ENCODE measurements at regions not wholly inside any gene's neighbourhood (a gene's known extent, or its start where the extent isn't known, plus 50 kb on each side); places are given as distances from the start of the nearest gene placed in this dataset.

DNA sequence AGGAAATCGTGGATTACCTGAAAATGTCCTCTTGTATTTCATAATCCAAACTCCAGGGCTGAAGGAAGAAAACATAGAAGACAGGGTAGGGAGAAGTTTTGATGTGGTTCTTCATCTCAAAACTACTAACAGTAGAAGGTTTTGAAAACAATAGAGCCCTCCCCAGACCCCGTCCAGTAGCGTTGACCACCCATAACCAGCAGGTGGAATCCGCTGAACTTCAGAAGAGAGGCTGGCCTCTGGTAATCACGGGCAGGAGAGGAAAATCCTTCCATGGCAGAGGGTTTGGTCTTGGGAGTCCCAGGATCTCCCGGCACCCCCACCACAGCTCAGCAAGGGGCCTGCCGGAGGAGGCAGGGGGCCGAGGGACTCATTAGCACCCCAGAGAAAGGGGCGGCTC is 333.4 kb upstream of the RNF32 start:
- Histone ChIP-seq H3K4me3 (ENCODE audit: insufficient read depth in 1 of 2, low read depth in 1 of 2, low read length in 2 of 2) (no peak overlapping the region), H4K91ac (ENCODE audit: low read length) (no peak overlapping the region), H2BK120ac (ENCODE audit: low read depth, low read length) (no peak overlapping the region), H3K23ac (ENCODE audit: low read length in 2 of 2) (no peak overlapping the region), H3K79me1 (replicated peaks; ENCODE audit: low read length, poor library complexity, severe bottlenecking) (no peaks in the 10 kb centered on the region), H3K18ac (ENCODE audit: low read depth in 1 of 2, low read length in 2 of 2) (no peak overlapping the region), H3K9ac (ENCODE audit: low read length) (no peak overlapping the region), H3K14ac (ENCODE audit: low read length in 2 of 2) (no peak overlapping the region), H3K36me3 (ENCODE audit: control insufficient read depth in 1 of 2, insufficient read depth in 2 of 2, low read depth in 1 of 2, low read length in 2 of 2) (no peaks in the 10 kb centered on the region), H3K4me2 (ENCODE audit: low read length, poor library complexity, severe bottlenecking) (no peak overlapping the region), H2AFZ (ENCODE audit: low read depth, low read length) (no peak overlapping the region), H2BK15ac (ENCODE audit: low read depth, poor library complexity, severe bottlenecking) (no peak overlapping the region), H2BK12ac (ENCODE audit: low read length in 2 of 2) (no peak overlapping the region), H3K27ac (ENCODE audit: low read length, poor library complexity, severe bottlenecking) (no peak overlapping the region), H3K4me1 (ENCODE audit: control insufficient read depth, insufficient read depth, low read depth, low read length) (no peaks in the 10 kb centered on the region), H4K8ac (ENCODE audit: low read length) (no peak overlapping the region), H3K4ac (ENCODE audit: low read depth in 1 of 2, low read length in 2 of 2) (no peak overlapping the region), H3K27me3 (ENCODE audit: control insufficient read depth in 1 of 2, insufficient read depth in 1 of 2, low read length in 2 of 2) (no peaks in the 10 kb centered on the region), H2AK5ac (ENCODE audit: low read length, severe bottlenecking) (no peak overlapping the region), H3K9me3 (ENCODE audit: control insufficient read depth, low read length) (no peaks in the 10 kb centered on the region), H2BK5ac (ENCODE audit: low read depth, low read length, poor library complexity, severe bottlenecking) (no peak overlapping the region)
- DNase-seq = no peak
- WGBS = 85% methylated on average over 8 of the region's 9 CpGs

GRCh38 chr7:156305351-156305750 is 335.2 kb upstream of the RNF32 start:
- Histone ChIP-seq H2AK5ac (ENCODE audit: low read length, severe bottlenecking) (no peak overlapping the region), H3K23ac (ENCODE audit: low read length in 2 of 2) (no peak overlapping the region), H2BK120ac (ENCODE audit: low read depth, low read length) (no peak overlapping the region), H3K79me1 (replicated peaks; ENCODE audit: low read length, poor library complexity, severe bottlenecking) (no peaks in the 10 kb centered on the region), H3K4ac (ENCODE audit: low read depth in 1 of 2, low read length in 2 of 2) (no peak overlapping the region), H3K4me2 (ENCODE audit: low read length, poor library complexity, severe bottlenecking) (no peak overlapping the region), H3K4me3 (ENCODE audit: insufficient read depth in 1 of 2, low read depth in 1 of 2, low read length in 2 of 2) (no peak overlapping the region), H2BK12ac (ENCODE audit: low read length in 2 of 2) (no peak overlapping the region), H4K8ac (ENCODE audit: low read length) (no peak overlapping the region), H3K4me1 (ENCODE audit: control insufficient read depth, insufficient read depth, low read depth, low read length) (no peaks in the 10 kb centered on the region), H3K36me3 (ENCODE audit: control insufficient read depth in 1 of 2, insufficient read depth in 2 of 2, low read depth in 1 of 2, low read length in 2 of 2) (no peaks in the 10 kb centered on the region), H2BK5ac (ENCODE audit: low read depth, low read length, poor library complexity, severe bottlenecking) (no peak overlapping the region), H4K91ac (ENCODE audit: low read length) (no peak overlapping the region), H2BK15ac (ENCODE audit: low read depth, poor library complexity, severe bottlenecking) (no peak overlapping the region), H3K27ac (ENCODE audit: low read length, poor library complexity, severe bottlenecking) (no peak overlapping the region), H3K14ac (ENCODE audit: low read length in 2 of 2) (no peak overlapping the region), H2AFZ (ENCODE audit: low read depth, low read length) (no peak overlapping the region), H3K9me3 (ENCODE audit: control insufficient read depth, low read length) (no peaks in the 10 kb centered on the region), H3K9ac (ENCODE audit: low read length) (no peak overlapping the region), H3K18ac (ENCODE audit: low read depth in 1 of 2, low read length in 2 of 2) (no peak overlapping the region), H3K27me3 (ENCODE audit: control insufficient read depth in 1 of 2, insufficient read depth in 1 of 2, low read length in 2 of 2) (no peaks in the 10 kb centered on the region)
- DNase-seq = no peak
- 82% methylated on average over 10 of the region's 10 CpGs for WGBS

DNA sequence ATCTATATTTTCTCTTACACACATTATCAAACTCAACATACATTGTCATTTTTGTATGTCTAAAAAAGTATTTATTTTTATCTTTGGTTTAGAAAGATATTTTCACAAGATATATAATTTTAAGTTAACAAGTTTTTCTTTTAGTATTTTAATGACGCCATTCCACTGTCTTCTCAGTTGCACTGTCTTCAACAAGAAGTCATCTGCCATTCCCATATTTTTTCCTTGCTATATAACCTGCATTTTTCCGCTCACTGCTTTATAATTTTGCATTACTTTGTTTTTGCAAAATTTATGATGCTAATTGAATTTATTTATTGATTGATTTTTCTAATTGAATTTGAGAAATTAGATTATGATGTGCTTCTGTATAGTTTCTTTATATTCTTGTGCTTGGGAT is 357.8 kb upstream of the RNF32 start:
- Histone ChIP-seq H3K18ac (ENCODE audit: low read depth in 1 of 2, low read length in 2 of 2) (no peak overlapping the region), H3K4ac (ENCODE audit: low read depth in 1 of 2, low read length in 2 of 2) (no peak overlapping the region), H3K4me3 (ENCODE audit: insufficient read depth in 1 of 2, low read depth in 1 of 2, low read length in 2 of 2) (no peak overlapping the region), H4K8ac (ENCODE audit: low read length) (no peak overlapping the region), H2BK15ac (ENCODE audit: low read depth, poor library complexity, severe bottlenecking) (no peak overlapping the region), H3K4me2 (ENCODE audit: low read length, poor library complexity, severe bottlenecking) (no peak overlapping the region), H3K14ac (ENCODE audit: low read length in 2 of 2) (no peak overlapping the region), H2BK12ac (ENCODE audit: low read length in 2 of 2) (no peak overlapping the region), H4K91ac (ENCODE audit: low read length) (no peak overlapping the region), H2BK120ac (ENCODE audit: low read depth, low read length) (no peak overlapping the region), H3K79me1 (replicated peaks; ENCODE audit: low read length, poor library complexity, severe bottlenecking) (no peaks in the 10 kb centered on the region), H3K23ac (ENCODE audit: low read length in 2 of 2) (no peak overlapping the region), H3K4me1 (ENCODE audit: control insufficient read depth, insufficient read depth, low read depth, low read length) (no peaks in the 10 kb centered on the region), H3K36me3 (ENCODE audit: control insufficient read depth in 1 of 2, insufficient read depth in 2 of 2, low read depth in 1 of 2, low read length in 2 of 2) (no peaks in the 10 kb centered on the region), H3K27me3 (ENCODE audit: control insufficient read depth in 1 of 2, insufficient read depth in 1 of 2, low read length in 2 of 2) (no peaks in the 10 kb centered on the region), H2AK5ac (ENCODE audit: low read length, severe bottlenecking) (no peak overlapping the region), H3K9ac (ENCODE audit: low read length) (no peak overlapping the region), H2AFZ (ENCODE audit: low read depth, low read length) (no peak overlapping the region), H2BK5ac (ENCODE audit: low read depth, low read length, poor library complexity, severe bottlenecking) (no peak overlapping the region), H3K27ac (ENCODE audit: low read length, poor library complexity, severe bottlenecking) (no peak overlapping the region), H3K9me3 (ENCODE audit: control insufficient read depth, low read length) (peaks cover 36% of the 10 kb centered on the region)
- DNase-seq = no peak
- no CpG with 5 or more reads among the region's 2 CpGs for WGBS

DNA sequence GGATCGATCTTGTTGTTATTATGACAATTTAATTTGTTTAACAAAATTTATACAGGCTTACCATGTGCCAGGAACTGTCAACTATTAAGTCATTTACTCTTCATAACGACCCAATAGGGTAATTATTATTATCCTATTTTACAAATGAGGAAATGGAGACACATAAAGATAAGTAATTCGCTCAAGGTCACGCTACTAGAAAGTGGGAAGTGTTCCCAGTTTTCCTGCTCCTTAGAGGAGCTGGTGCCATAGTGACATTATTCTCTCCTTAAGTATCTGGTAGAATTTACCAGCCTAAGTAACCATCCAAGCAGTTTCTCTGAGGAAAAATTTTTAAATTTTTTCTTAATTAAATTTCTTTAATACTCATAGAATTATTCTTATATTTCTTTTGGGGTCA is 360.9 kb upstream of the RNF32 start:
- no CpG with 5 or more reads among the region's 4 CpGs for WGBS

More for the DNA sequence above, 360.9 kb upstream of the RNF32 start:
- Histone ChIP-seq H2BK5ac (ENCODE audit: low read depth, low read length, poor library complexity, severe bottlenecking) (no peak overlapping the region), H3K4me1 (ENCODE audit: control insufficient read depth, insufficient read depth, low read depth, low read length) (no peaks in the 10 kb centered on the region), H3K18ac (ENCODE audit: low read depth in 1 of 2, low read length in 2 of 2) (no peak overlapping the region), H2BK120ac (ENCODE audit: low read depth, low read length) (no peak overlapping the region), H4K8ac (ENCODE audit: low read length) (no peak overlapping the region), H4K91ac (ENCODE audit: low read length) (no peak overlapping the region), H3K4ac (ENCODE audit: low read depth in 1 of 2, low read length in 2 of 2) (no peak overlapping the region), H2AK5ac (ENCODE audit: low read length, severe bottlenecking) (no peak overlapping the region), H3K27me3 (ENCODE audit: control insufficient read depth in 1 of 2, insufficient read depth in 1 of 2, low read length in 2 of 2) (no peaks in the 10 kb centered on the region), H3K23ac (ENCODE audit: low read length in 2 of 2) (no peak overlapping the region), H3K9ac (ENCODE audit: low read length) (no peak overlapping the region), H3K4me3 (ENCODE audit: insufficient read depth in 1 of 2, low read depth in 1 of 2, low read length in 2 of 2) (no peak overlapping the region), H2BK15ac (ENCODE audit: low read depth, poor library complexity, severe bottlenecking) (no peak overlapping the region), H2AFZ (ENCODE audit: low read depth, low read length) (no peak overlapping the region), H3K79me1 (replicated peaks; ENCODE audit: low read length, poor library complexity, severe bottlenecking) (no peaks in the 10 kb centered on the region), H3K36me3 (ENCODE audit: control insufficient read depth in 1 of 2, insufficient read depth in 2 of 2, low read depth in 1 of 2, low read length in 2 of 2) (no peaks in the 10 kb centered on the region), H3K4me2 (ENCODE audit: low read length, poor library complexity, severe bottlenecking) (no peak overlapping the region), H2BK12ac (ENCODE audit: low read length in 2 of 2) (no peak overlapping the region), H3K14ac (ENCODE audit: low read length in 2 of 2) (no peak overlapping the region), H3K27ac (ENCODE audit: low read length, poor library complexity, severe bottlenecking) (no peak overlapping the region), H3K9me3 (ENCODE audit: control insufficient read depth, low read length) (peaks cover 18% of the 10 kb centered on the region)
- DNase-seq = no peak

Measured in mesenchymal stem cell (in vitro differentiated cells and primary cell).